B cell (primary cell): ENCODE measurements at regions not wholly inside any gene's neighbourhood (a gene's known extent, or its start where the extent isn't known, plus 50 kb on each side); places are given as distances from the start of the nearest gene placed in this dataset.

ENCODE experiments used
- CTCF ChIP-seq: fragments of 200-600 bp; IDR thresholded peaks from one replicate; pipeline ENCODE4 v1.8.0; 2022; ENCODE audit warnings: antibody characterized with exemption, mild to moderate bottlenecking
- EZH2 ChIP-seq: IDR thresholded peaks from 2 replicates; pipeline ENCODE4 v1.6.1; 2012; ENCODE audit warnings: borderline replicate concordance, low read depth, mild to moderate bottlenecking, moderate library complexity, low read length; ENCODE audit not compliant: insufficient read depth, poor library complexity, severe bottlenecking

GRCh38 chr5:72633041-72633445 lies 125.8 kb upstream of the ZNF366 start:
- TF ChIP-seq CTCF = no peak
- TF ChIP-seq EZH2 = no peak
